GM21515 (cell line): ENCODE measurements at regions not wholly inside any gene's neighbourhood (a gene's known extent, or its start where the extent isn't known, plus 50 kb on each side); places are given as distances from the start of the nearest gene placed in this dataset.
"Not testable (repeated sequence)": the region's sequence is repeated elsewhere in the genome, so short reads cannot be mapped to it uniquely, and the experiment has no call there.

Source experiments
- ATAC-seq: cut with Tn5 transposase; IDR thresholded peaks from one replicate; pipeline ENCODE4 v1.9.1; 2021; ENCODE audit not compliant: unreplicated experiment

DNA sequence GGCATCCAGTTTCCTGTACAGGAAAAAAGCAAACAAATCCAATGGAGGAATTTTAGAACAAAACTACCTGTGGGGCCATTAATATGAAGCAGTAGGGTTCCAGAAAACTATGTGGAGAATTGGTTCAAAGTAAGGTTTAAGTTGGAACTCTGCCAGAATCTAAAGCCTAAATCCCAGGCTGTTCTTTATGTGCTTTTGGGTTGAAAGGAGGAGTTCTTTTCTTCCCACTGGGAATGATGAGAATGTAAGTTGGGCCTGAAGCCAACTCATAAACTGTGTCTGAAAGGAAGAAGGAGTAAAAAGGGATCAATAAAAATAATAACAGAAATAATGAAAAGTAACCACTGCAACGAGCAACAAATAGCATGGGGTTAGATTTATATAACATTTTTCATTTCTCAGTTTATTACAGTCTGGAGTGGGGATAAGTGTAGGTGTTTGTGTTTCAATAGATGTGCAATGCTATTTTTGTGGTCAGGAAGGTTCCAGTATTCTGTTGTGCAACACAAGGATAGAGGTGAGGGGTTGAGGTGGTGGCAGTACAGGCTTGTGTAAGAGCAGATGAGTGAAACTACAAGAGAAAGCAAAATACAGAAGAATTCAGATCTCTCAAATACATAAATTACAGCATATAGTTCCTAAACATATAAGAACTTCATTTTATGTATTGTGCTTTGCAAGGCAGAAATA lies 373.6 kb downstream of the EMP1 start:
- no peak for ATAC-seq

DNA sequence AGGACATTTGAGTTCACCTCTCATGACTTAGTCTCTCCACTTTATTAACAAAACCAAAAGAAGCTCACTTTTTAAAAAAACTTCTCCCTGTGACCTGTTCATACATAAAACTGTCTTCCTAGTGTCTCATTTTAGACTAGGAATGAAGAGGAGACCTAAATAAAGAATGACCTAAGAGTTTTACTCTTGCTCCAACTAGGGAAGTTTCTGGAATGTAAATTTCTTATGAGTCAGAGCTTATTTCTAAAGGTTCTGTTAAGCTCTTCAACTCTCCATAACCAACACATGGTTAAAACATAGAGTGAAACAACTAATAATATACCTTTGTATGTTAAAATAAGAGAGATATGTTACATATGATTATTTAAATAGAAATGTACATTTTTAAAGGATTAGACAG lies 369.8 kb downstream of the EMP1 start:
- no peak for ATAC-seq

DNA sequence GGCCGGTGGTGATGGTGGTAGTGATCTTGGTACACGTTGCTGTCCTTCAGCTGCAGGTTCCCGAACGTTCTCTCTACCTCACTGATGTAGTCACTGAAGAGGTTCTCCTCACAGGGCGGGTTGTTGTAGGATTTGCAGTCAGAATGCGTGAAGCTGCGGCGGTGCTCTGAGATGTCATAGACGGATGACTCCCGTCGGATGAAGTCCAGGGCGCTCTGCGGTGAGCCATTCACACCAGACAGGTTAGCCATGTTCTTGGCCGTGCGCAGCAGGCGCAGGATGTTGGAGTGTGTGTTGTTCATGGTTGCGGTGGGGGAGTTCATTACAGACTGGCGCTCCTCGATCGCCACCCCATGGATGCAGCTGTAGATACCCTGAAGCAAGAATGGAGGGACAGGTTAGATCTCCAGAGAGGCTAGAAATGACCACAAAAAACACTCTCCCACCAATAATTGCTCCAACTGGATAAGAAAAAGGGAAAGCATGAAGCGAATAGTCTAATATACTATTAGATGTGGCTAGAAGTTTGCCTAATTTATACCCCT lies 367.8 kb downstream of the EMP1 start:
- ATAC-seq: no peak

DNA sequence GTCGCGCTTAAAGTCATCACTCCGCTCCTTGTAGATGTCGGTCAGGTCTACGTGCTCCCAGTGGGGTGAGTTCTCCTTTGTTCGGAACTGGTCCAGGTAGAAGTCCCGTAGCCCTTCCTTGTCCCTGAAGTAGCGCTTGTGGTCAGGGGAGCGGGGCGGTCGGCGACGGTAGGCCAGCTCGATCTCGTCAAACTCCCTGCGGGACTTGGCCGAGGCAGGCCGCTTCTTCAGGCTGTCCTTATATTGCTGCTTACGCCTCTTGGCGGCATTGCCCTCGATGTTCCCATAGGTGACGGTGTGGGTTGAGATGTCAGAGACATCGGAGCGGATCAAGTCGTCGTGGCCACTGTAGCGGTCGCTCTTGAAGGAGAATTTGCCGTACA lies 367.2 kb downstream of the EMP1 start:
- ATAC-seq: no peak

DNA sequence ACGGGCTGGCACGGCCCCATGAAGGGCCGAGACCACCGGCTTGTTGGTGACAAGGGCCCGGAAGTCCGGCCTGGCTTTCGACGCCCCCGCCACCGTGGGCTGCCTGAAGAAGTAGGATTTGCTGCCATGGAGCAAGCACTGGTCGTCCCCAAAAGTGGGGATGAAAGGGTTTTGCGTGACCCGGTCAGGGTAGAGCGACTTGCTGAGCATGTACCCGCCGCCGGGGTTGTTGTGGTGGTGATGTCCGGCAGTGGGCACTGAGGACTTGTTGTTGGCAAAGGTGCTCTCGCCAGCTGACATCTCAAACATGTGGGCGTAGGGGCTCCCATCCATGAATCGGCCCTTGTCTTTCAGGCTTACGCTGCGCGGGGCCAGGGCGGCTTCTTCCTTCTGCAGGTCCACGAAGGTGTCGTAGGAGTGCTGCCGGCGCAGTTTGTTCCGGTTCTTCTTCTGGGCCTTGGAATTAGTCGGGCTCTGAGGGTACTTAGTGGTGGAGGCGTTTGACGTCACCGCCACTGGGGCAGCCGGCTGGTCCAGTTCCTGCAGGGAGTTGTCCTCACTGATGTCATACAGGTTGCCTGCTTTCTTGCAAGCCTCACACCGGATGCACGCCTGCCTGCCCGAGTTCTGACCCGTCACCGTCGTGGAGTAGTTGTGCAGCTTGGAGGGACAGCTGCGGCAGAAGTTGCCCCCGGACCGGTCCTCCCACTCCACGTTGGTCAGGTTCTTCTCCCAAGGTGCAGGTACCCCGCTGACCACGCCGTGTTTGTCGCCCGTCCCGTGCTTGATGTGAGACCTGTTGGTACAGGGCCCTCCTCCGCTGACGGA lies 366.6 kb downstream of the EMP1 start:
- no peak for ATAC-seq

DNA sequence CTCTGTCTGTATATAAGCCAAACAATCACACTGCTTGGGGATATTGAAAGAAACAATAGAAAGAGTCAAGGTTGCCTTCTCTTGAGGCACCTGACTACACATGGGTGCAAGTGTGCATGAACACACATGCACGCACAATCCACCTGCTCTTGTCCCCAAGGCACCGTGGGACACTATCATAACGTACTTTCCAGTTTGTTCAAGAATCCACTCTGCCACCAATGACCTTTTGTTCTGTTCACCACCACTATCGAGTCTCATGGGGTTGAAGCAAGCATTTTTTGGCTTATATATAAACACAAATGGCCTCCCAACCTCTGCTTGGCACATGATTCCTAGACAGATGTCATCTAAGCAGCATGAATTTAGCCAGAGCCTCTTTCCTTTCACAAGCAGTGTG lies 365.4 kb downstream of the EMP1 start:
- no peak for ATAC-seq

DNA sequence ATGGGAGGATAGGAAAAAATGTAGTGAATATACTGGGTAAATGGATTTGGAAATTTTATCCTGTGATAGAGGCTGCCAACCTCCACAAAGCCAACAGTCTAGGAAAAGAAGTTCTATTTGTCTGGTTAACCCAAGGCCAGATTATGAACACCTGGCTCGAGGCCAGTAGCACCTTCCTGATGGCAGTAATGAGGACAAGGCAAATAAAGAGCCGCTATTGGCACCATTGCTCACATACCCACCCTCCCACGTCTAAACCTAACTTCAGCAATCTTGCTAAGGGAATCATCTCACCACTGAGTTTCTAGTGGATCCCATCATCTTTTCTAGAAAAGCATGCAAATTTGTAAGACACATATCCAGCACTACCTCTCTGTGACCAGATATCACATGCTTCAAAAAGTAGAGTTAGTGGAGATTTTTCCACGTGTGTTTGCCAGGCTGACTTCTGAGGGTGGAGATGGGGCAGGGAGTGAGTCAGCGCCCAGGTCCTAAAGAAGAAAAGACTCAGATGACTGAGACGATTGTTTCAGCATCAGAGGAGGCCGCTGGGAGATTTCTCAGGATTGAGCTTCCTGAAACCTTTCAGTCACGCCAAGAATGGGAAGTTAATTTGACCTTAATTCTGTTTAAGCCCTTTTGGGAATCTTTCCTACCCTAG lies 362.9 kb downstream of the EMP1 start:
- no peak for ATAC-seq

DNA sequence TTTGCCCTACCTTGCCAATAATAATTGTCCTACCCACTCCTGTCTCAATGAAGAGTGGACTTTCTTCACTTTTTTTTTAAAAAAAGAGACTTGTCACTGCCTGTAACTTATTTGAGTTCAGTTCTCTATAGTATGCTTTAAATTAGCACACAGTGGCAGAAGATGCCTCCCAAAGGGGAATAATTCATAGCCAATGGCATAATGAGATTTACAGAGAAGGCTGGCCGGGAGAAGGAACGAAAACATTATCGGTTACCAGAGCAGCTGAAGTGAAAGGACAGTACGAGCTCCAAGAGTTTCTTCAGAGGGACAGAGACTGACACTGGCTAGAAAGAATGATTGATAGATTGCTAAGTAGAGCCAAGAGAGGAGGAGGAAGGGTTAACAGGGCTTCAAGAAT lies 356.3 kb downstream of the EMP1 start:
- no peak for ATAC-seq

DNA sequence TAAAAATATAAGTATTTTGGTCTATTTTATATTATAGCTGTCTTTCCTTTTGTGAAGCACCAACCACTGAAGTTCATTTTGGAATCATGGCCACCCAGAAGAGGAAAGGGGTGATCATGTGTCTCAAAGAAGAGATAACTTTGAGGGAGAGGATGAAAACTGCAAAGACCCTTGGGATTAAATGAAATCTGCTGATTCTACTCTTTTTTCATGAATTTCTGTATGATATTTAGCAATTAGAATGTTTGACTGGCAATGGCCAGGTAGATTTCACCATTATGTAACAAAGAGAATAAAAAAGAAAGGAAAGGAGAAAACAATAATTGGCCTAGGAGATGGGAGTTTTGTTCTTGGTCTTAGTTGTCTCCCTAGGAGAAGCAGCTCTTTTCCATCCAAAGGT lies 350.8 kb downstream of the EMP1 start:
- no peak for ATAC-seq

DNA sequence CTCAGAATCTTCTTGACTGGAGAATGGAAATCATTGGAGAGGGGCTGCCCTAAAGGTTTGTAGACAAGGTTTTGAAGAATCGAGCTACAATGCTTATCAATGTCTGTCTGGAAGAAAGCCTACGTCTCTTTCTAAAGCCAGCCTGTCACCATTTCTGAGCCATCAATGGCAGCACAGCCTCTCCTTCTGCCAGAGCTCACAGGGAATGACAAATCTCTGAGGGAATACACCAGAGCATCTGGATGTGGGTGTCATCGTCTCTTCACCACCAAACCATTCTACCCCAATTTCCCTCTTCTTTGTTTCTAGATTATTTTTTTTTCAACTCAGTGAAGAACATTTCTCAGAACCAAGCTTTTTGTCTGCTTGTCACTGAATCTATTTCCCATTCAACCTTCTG lies 349.7 kb downstream of the EMP1 start:
- ATAC-seq: no peak

DNA sequence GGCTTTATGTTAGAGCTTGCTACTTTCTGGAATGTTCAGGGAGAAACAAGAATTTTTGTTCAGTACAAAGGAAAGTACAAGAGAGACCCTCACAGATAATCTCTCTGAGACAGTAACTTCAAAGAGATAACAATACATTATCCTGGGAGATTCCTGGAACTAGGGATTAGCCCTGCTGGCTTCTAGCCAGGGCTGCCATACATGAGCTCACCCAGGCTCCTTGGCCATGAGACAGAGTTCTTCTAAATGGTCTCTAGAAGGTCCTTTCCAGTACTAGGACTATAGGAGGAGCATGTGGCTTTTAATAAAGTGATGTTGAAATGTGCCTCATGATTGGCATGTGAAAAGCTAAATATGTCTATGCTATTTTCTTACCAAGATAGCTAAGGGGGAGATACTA lies 342.5 kb downstream of the EMP1 start:
- ATAC-seq: no peak

DNA sequence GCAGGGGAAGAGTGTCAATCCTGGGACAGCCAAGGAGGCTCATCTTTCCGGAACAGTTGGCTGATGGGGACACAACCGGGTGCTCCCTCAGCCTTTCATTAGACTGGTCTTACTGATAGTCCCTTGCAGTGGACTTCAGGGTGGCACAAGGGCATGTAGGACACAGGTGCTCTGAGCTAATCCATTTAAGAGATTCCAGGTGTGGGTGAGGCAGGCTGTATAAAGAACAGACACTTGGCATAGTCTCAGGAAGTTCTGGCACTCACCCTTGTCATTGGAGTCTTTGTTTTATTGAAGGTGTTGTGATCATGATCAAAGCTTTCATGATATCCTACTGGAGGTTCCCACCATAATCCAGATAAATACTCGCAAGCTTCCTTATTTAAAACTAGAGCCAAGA lies 341.6 kb downstream of the EMP1 start:
- ATAC-seq: no peak

DNA sequence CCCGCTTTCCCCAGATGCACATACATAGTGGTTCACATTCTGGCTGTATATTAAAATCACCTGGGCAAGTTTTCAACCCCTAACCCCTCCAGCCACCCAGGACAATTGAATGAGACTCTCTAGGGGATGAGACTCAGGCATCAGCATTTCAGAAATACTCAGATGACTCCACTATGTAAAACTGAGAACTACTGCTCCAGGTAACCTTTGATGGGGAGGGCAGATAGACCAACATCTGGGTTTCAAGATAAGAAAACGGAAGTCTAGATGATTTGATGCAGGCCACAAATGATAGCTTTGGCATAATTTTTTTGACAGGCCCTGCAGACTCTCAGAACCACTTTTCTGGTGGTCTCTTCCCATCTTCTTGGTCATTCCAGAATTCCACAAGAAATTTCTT lies 341.1 kb downstream of the EMP1 start:
- peak; percentile 56 for ATAC-seq

DNA sequence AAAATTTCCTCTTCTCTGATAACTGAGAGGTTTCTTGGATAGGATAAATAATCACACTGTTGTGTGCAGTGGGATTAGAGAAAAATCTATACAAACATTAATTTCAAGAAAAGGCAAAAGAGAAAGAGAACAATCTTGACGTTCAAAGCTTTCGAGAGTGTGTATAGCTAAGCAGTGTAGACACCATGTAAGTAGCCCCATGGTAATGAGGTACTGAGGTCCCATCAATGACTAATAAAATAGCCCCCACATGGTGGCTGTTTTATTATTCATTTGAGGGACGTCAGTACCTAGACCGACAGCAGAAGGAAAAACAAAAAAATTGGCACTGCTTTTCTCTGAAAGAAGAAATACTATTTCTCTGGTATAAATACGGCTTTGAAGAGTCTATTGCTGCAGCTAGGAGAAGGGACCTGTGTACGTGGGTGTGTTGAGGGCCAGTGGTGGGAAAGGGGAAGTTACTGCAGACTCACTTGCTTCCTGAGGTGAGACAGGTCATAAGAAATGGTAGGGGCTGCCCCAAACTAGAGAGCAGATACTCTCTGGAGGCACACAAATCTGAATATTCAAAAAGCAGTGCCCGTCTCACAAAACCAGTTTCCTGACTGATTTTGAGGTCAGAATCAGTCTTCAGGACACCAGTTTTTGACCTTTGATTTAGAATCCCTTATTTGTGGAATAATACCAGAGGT lies 339.8 kb downstream of the EMP1 start:
- peak; percentile 91 for ATAC-seq

DNA sequence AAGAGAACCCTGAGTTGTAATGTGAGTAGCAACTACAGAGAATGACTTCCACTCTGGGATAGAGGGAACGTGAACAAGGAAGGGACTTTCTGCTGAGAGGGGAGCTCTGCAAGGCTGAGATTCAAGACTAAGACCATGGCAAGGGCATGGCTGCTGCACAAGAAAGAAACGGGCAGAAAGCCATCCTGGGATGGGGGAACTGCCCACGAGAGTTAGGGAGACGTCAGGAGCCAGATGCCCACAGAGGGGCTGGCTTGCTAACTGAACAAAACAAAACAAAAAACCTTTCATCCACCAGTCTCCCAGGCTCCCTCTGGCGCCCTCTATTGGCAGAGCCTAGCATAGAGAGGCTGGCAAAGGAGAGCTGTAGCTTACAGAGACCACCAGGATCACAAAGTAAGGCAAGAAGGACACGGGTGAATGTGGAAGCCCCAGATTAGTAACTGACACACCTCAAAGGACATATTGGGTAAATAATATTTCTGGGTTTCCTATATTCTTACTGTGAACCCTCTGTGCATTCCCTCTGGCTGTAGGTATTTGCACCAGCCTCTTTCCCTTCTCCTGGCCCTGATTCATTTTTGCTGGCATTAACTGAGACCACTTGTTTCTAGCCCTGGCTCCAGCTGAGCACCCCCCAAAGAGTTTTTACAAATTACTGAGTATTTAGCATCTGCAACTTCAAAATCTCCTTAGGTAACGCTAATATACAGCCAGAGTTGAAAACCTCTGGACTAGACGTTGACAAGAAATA lies 338.3 kb downstream of the EMP1 start:
- no peak for ATAC-seq

DNA sequence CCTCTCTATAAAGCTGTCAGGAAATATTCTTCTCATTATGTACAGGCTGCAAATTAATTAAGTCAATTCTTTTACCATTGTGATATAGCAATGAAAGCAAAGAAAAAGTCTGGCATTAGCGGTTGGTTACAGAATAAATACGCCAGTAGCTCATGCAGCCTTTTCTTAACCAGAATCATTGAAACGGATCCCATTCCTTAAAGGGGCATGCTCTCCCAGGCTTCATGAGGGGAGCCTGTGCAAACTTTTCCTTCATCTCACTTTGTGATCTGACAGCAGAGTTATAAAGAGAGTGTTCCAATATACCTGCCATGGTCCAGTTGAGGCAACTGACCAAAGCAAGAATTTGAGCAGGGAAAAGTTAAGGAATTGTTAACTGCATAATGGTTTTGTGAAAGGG lies 337.7 kb downstream of the EMP1 start:
- ATAC-seq: no peak

DNA sequence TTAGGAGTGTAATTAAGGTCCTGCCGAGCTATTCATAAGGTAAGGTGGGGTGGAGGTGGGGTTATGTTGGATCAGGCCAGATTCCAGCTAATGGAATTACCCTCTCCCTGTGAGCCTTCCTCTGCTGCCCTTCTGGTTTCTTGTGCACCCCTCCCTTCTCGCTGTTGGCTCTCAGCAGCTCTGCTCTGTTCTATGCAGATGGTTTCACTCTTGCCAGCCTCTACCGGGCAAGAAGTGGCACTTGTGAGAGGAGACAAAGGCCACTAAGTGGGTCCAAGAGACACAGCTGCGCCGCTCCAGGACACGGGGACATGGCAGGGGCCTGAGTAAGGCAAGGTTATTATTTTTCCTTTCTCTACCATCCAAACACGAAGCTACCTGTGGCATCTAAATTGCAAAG lies 334.4 kb downstream of the EMP1 start:
- ATAC-seq: no peak

DNA sequence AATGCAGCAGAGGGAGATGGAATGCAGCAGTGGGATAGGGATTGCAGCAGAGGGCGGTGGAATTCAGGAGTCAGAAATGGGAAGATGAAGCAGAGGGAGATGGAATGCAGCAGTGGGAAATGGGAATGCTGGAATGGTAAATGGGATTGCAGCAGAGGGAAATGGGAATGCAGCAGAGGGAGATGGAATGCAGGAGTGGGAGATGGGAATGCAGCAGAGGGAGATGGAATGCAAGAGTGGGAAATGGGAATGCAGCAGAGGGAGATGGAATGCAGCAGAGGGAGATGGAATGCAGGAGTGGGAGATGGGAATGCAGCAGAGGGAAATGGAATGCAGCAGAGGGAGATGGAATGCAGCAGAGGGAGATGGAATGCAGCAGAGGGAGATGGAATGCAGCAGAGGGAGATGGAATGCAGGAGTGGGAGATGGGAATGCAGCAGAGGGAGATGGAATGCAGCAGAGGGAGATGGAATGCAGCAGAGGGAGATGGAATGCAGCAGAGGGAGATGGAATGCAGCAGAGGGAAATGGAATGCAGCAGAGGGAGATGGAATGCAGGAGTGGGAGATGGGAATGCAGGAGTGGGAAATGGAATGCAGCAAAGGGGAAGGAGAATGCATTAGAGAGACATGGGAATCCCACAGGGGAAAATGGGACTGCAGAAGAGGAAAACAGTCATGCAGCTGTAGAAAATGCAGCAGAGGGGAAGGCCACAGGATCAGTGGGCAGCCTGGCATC lies 329.8 kb downstream of the EMP1 start:
- ATAC-seq: not testable (repeated sequence)

DNA sequence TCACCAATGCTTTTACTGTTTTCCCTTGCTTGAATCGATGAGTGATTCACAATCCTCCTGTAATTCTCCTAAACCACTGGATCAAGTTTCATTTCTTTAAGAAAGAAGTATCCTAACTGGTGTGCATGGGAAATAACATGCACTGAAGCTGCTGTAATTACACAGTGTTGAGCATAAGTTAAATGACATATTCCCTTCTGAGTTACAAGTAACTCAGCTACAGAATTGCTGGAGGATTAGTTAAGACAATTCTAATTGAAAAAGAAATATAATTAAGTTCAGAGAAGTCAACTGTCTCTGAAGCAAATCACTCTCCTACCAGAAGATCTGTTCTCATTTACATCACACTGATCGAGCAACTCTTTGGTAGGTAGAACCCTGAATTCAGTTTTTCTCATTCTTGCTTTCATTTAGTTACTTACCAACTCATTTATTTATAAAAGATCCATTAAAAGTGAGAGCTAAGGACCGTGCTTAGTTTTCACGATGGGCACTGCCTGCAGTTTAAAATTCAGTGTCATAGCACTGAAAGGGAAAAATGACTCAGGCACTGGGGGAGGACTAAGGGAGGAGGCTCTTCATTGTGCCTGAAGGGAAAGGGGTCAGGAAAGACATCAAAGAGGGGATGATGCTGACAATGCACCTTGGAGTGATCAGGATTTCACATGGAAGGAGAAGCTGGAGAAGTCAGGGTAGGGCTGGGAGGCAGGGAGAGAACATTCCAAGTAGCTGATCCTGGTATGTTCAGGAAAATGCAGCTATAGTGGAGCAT lies 327.2 kb downstream of the EMP1 start:
- no peak for ATAC-seq
